PC-3 (cell line): ENCODE measurements at regions not wholly inside any gene's neighbourhood (a gene's known extent, or its start where the extent isn't known, plus 50 kb on each side); places are given as distances from the start of the nearest gene placed in this dataset.

Experiments
- ATAC-seq: fragments of 200-7000 bp; cut with Tn5 transposase; 2 replicates; pipeline ENCODE4 v1.9.1; 2020; ENCODE audit warnings: mild to moderate bottlenecking, moderate library complexity
- BruUV-seq: library from RNA; stranded (reverse); fragments of 400-500 nt; replicated peaks from 2 replicates; lab custom pipeline; 2021; lab: Mats Ljungman, UMichigan
- CTCF ChIA-PET: fragments of 300-600 bp; sonication (Branson Sonifier 250); formaldehyde crosslinking; loops from one replicate; lab custom pipeline; 2022; ENCODE audit warnings: antibody characterized with exemption; lab: Charles Lee
- POLR2A ChIA-PET: fragments of 300-600 bp; sonication (Branson Sonifier 250); formaldehyde crosslinking; loops from one replicate; lab custom pipeline; 2022; ENCODE audit warnings: antibody characterized with exemption; ENCODE audit not compliant: unreplicated experiment; lab: Charles Lee
- DNase-seq: peaks from one replicate; pipeline ENCODE4 v3.0.0-alpha.2; 2015
- H2AFZ ChIP-seq: fragments of 300-600 bp; sonication (generic); 2 replicates; pipeline ENCODE4 v1.6.0; 2016; ENCODE audit warnings: antibody characterized with exemption, low read length
- H3F3A ChIP-seq: fragments of 300-600 bp; sonication (generic); one replicate; pipeline ENCODE4 v1.6.0; 2017; ENCODE audit warnings: antibody characterized with exemption, low read length, control low read depth, mild to moderate bottlenecking; ENCODE audit not compliant: unreplicated experiment
- H3K27ac ChIP-seq: fragments of 300-600 bp; sonication (generic); 2 replicates; pipeline ENCODE4 v1.5.1; 2016; ENCODE audit warnings: mild to moderate bottlenecking, low read length
- H3K27me3 ChIP-seq: fragments of 300-600 bp; sonication (generic); 2 replicates; pipeline ENCODE4 v1.6.1; 2016; ENCODE audit warnings: low read length, mixed read lengths
- H3K36me3 ChIP-seq: fragments of 300-600 bp; sonication (generic); 2 replicates; pipeline ENCODE4 v1.6.1; 2016; ENCODE audit warnings: low read depth, mixed run types, low read length, mixed read lengths
- H3K4me1 ChIP-seq: fragments of 300-600 bp; sonication (generic); 2 replicates; pipeline ENCODE4 v1.5.1; 2016; ENCODE audit warnings: low read length; ENCODE audit not compliant: insufficient read depth
- H3K4me2 ChIP-seq: fragments of 300-600 bp; sonication (generic); 2 replicates; pipeline ENCODE4 v1.6.0; 2016; ENCODE audit warnings: low read length
- H3K4me3 ChIP-seq: fragments of 300-600 bp; sonication (generic); 2 replicates; pipeline ENCODE4 v1.5.1; 2016; ENCODE audit warnings: mild to moderate bottlenecking, low read length, mixed read lengths
- H3K79me2 ChIP-seq: fragments of 300-600 bp; sonication (generic); 2 replicates; pipeline ENCODE4 v1.6.1; 2017; ENCODE audit warnings: low read length, mixed read lengths
- H3K9ac ChIP-seq: fragments of 300-600 bp; sonication (generic); 2 replicates; pipeline ENCODE4 v1.6.0; 2016; ENCODE audit warnings: mild to moderate bottlenecking, low read length
- H3K9me2 ChIP-seq: fragments of 300-600 bp; sonication (generic); replicated peaks from 2 replicates; pipeline ENCODE4 v1.6.1; 2016; ENCODE audit warnings: mixed run types, low read length, mixed read lengths
- H3K9me3 ChIP-seq: fragments of 300-600 bp; sonication (generic); 2 replicates; pipeline ENCODE4 v1.6.1; 2016; ENCODE audit warnings: low read length, mixed read lengths
- H4K20me1 ChIP-seq: fragments of 300-600 bp; sonication (generic); 2 replicates; pipeline ENCODE4 v1.6.1; 2016; ENCODE audit warnings: low read length, mixed read lengths
- EZH2 ChIP-seq: fragments of 300-600 bp; sonication (generic); IDR thresholded peaks from one replicate; pipeline ENCODE4 v1.6.1; 2017; ENCODE audit warnings: antibody characterized with exemption, mild to moderate bottlenecking, low read length; ENCODE audit not compliant: unreplicated experiment
- EZH2phosphoT487 ChIP-seq: fragments of 300-600 bp; sonication (generic); IDR thresholded peaks from 2 replicates; pipeline ENCODE4 v1.6.1; 2018; ENCODE audit warnings: mild to moderate bottlenecking, antibody characterized with exemption, low read length, borderline replicate concordance
- intact Hi-C: fragments of 100-400 bp; cut with micrococcal nuclease; formaldehyde crosslinking; loops from 2 replicates; pipeline ENCODE4 v1.9.0; 2023
- TF ChIP-seq, protein P1 (sequence below): fragments of 300-600 bp; sonication (generic); conservative IDR thresholded peaks from 2 replicates; pipeline ENCODE4 v1.5.1; 2017; ENCODE audit warnings: antibody characterized with exemption, low read depth, mild to moderate bottlenecking, low read length

DNA sequence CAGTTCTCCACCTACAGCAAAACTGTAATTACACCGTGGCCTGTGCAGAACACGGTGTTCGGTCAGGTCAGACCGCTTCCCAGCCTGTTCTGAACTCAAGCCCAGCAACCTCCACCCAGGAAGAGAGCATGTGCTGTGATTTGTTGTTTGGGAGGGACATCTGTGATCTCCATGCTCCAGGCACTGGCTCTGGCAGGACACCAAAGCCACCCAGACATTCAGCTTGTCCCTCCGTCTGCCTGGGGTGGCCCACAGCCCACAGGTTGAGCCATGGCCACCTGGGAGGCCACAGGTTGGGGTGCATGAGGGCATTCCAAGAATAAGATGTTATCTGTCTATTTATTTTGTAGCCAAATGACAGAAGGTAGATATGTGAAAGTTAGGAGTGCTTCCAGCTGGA, 1091.1 kb downstream of the VRK1 start:
- Histone ChIP-seq H3K9me2 (no peaks in the 10 kb centered on the region), H2AFZ (no peak overlapping the region), H3K79me2 (no peaks in the 10 kb centered on the region), H3K9me3 (no peaks in the 10 kb centered on the region), H4K20me1 (no peaks in the 10 kb centered on the region), H3K4me3 (no peak overlapping the region), H3K4me1 (no peaks in the 10 kb centered on the region), H3K36me3 (no peaks in the 10 kb centered on the region), H3F3A (no peaks in the 10 kb centered on the region), H3K9ac (no peak overlapping the region), H3K4me2 (no peak overlapping the region), H3K27ac (no peak overlapping the region), H3K27me3 (no peaks in the 10 kb centered on the region)
- ChIA-PET POLR2A (no interaction called here), CTCF (no interaction called here)
- ATAC-seq (no peak), DNase-seq (no peak)
- BruUV-seq: no TSS peak
- intact Hi-C loops: no loop called here
- TF ChIP-seq EZH2phosphoT487: no peak
- TF ChIP-seq EZH2: no peak
- TF ChIP-seq, protein P1, sequence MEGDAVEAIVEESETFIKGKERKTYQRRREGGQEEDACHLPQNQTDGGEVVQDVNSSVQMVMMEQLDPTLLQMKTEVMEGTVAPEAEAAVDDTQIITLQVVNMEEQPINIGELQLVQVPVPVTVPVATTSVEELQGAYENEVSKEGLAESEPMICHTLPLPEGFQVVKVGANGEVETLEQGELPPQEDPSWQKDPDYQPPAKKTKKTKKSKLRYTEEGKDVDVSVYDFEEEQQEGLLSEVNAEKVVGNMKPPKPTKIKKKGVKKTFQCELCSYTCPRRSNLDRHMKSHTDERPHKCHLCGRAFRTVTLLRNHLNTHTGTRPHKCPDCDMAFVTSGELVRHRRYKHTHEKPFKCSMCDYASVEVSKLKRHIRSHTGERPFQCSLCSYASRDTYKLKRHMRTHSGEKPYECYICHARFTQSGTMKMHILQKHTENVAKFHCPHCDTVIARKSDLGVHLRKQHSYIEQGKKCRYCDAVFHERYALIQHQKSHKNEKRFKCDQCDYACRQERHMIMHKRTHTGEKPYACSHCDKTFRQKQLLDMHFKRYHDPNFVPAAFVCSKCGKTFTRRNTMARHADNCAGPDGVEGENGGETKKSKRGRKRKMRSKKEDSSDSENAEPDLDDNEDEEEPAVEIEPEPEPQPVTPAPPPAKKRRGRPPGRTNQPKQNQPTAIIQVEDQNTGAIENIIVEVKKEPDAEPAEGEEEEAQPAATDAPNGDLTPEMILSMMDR: no peak

DNA sequence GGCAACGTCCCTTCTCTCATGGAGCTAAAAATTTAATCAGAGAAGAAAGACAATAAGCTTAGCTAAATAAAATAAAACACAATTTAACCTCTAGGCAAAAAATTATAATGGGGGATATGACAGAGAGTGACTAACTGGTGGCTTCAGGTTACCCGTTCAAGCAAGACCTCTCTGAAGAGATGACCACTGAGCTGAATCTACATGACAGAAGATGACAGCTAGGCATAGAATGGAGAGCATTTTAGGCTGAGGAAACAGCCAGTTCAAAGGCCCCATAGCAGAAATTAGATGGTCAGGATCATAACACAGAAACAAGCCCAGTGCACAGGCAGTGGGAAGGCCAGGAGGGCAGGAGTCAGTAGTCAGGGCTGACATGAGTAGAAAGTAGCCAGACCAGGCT, 1094.3 kb downstream of the VRK1 start:
- H3K4me3 ChIP-seq: no peak overlapping the region
- H3K36me3 ChIP-seq: no peaks in the 10 kb centered on the region
- CTCF ChIA-PET: no interaction called here
- H3K9ac ChIP-seq: no peak overlapping the region
- no peaks in the 10 kb centered on the region for H4K20me1 ChIP-seq
- no peaks in the 10 kb centered on the region for H3K27me3 ChIP-seq
- no peak overlapping the region for H3K27ac ChIP-seq
- TF ChIP-seq, protein P1: no peak
- TF ChIP-seq EZH2: no peak
- no peak for TF ChIP-seq EZH2phosphoT487
- H3K9me3 ChIP-seq: no peaks in the 10 kb centered on the region
- DNase-seq (no peak), ATAC-seq (no peak)
- BruUV-seq: no TSS peak
- intact Hi-C loops: no loop called here
- no peaks in the 10 kb centered on the region for H3K9me2 ChIP-seq
- POLR2A ChIA-PET: no interaction called here
- no peaks in the 10 kb centered on the region for H3K4me1 ChIP-seq
- no peak overlapping the region for H3K4me2 ChIP-seq
- no peaks in the 10 kb centered on the region for H3F3A ChIP-seq
- no peaks in the 10 kb centered on the region for H3K79me2 ChIP-seq
- H2AFZ ChIP-seq: no peak overlapping the region

DNA sequence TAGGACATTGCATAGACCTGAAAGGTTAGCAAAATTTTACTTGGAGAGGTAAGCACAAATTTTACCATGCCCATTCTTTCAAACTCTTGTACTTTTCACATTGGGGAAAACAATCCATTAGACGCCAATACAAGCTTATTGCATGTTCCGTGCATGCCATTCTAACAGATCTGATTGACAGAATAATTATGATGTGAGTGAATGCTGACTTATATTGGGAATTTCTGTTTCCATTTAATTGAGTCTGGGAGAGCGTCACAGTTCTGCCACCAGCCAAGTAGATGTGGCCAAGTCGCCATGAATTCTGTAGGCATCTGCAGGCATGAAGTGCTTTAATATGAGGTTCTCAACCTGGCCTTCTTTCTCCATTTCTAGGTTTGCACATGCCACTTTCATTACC, 1097.4 kb downstream of the VRK1 start:
- Histone ChIP-seq H3K4me1 (no peaks in the 10 kb centered on the region), H3K27me3 (no peaks in the 10 kb centered on the region), H3K4me3 (no peak overlapping the region), H3K9ac (no peak overlapping the region), H4K20me1 (no peaks in the 10 kb centered on the region), H3K4me2 (no peak overlapping the region), H3K79me2 (no peaks in the 10 kb centered on the region), H2AFZ (no peak overlapping the region), H3F3A (no peaks in the 10 kb centered on the region), H3K27ac (no peak overlapping the region), H3K9me2 (no peaks in the 10 kb centered on the region), H3K36me3 (no peaks in the 10 kb centered on the region), H3K9me3 (no peaks in the 10 kb centered on the region)
- intact Hi-C loops: no loop called here
- DNase-seq (no peak), ATAC-seq (no peak)
- ChIA-PET CTCF (no interaction called here), POLR2A (no interaction called here)
- BruUV-seq: no TSS peak
- TF ChIP-seq, protein P1: no peak
- TF ChIP-seq EZH2phosphoT487 (no peak), EZH2 (no peak)
